Endothelial cell of umbilical vein (primary cell): ENCODE measurements at regions not wholly inside any gene's neighbourhood (a gene's known extent, or its start where the extent isn't known, plus 50 kb on each side); places are given as distances from the start of the nearest gene placed in this dataset.

Experiments
- BruUV-seq: library from RNA; stranded (reverse); fragments of 400-500 nt; replicated peaks from 2 replicates; lab custom pipeline; 2021; lab: Mats Ljungman, UMichigan
- CTCF ChIA-PET: fragments of 300-600, 350-600 bp; sonication (Branson Sonifier 250); formaldehyde crosslinking; loops from one replicate; lab custom pipeline; 2021; ENCODE audit warnings: antibody characterized with exemption, inconsistent platforms; lab: Charles Lee
- POLR2A ChIA-PET: fragments of 300-600, 350-600 bp; sonication (Branson Sonifier 250); formaldehyde crosslinking; loops from one replicate; lab custom pipeline; 2021; ENCODE audit warnings: antibody characterized with exemption, inconsistent platforms; lab: Charles Lee
- DNase-seq: peaks from one replicate; pipeline ENCODE4 v3.0.0-alpha.2; 2011; ENCODE audit warnings: low read depth, low spot score
- FAIRE-seq: peaks from 2 replicates; lab custom pipeline; 2011; peaks lifted over from hg19 to GRCh38; lab: Jason Lieb, UNC
- H2AFZ ChIP-seq: 2 replicates; pipeline ENCODE4 v1.6.0; 2012; ENCODE audit warnings: low read depth, low read length, control low read depth, inconsistent platforms
- H3K27ac ChIP-seq: 2 replicates; pipeline ENCODE4 v1.5.1; 2011; ENCODE audit warnings: low read depth, mild to moderate bottlenecking, control low read depth, low read length, moderate library complexity; ENCODE audit not compliant: insufficient read depth
- H3K27me3 ChIP-seq, 2 experiments: 2 replicates each; pipeline versions ENCODE4 v1.6.0 to v1.6.1; 2011; ENCODE audit warnings: low read length in 2 of 2, mixed read lengths in 1 of 2; ENCODE audit not compliant: control insufficient read depth in 2 of 2, insufficient read depth in 2 of 2
- H3K36me3 ChIP-seq, 2 experiments: 2 replicates in 1 of 2; 3 replicates in 1 of 2; pipeline ENCODE4 v1.5.1; 2011; ENCODE audit warnings: low read length in 2 of 2, mild to moderate bottlenecking in 1 of 2, moderate library complexity in 1 of 2; ENCODE audit not compliant: control insufficient read depth in 2 of 2, insufficient read depth in 2 of 2; ENCODE audit errors: extremely low read depth in 1 of 2
- H3K4me1 ChIP-seq: 3 replicates; pipeline ENCODE4 v1.5.1; 2011; ENCODE audit warnings: mild to moderate bottlenecking, low read length; ENCODE audit not compliant: control insufficient read depth, insufficient read depth; ENCODE audit errors: extremely low read depth
- H3K4me2 ChIP-seq: 2 replicates; pipeline ENCODE4 v1.6.1; 2011; ENCODE audit warnings: low read length, control low read depth, mixed read lengths; ENCODE audit not compliant: insufficient read depth
- H3K4me3 ChIP-seq, 3 experiments: fragments of 200-600 bp in 1 of 3; sonication (generic), shearing (Covaris generic) in 1 of 3; replicated peaks in 1 of 3; 2 replicates each; pipeline ENCODE4 v1.5.1; 2011 to 2016; ENCODE audit warnings: control low read depth in 3 of 3, low read length in 3 of 3, mild to moderate bottlenecking in 2 of 3, inconsistent platforms in 1 of 3, low read depth in 1 of 3, moderate library complexity in 1 of 3; ENCODE audit not compliant: insufficient read depth in 1 of 3
- H3K79me2 ChIP-seq: 2 replicates; pipeline ENCODE4 v1.6.0; 2012; ENCODE audit warnings: low read length, inconsistent platforms; ENCODE audit not compliant: control insufficient read depth, insufficient read depth
- H3K9ac ChIP-seq: replicated peaks from 2 replicates; pipeline ENCODE3; 2011; ENCODE audit warnings: low read length, control low read depth; ENCODE audit not compliant: insufficient read depth; ENCODE audit errors: extremely low read depth
- H3K9me1 ChIP-seq: replicated peaks from 3 replicates; pipeline ENCODE4 v1.6.0; 2011; ENCODE audit warnings: mild to moderate bottlenecking, low read length; ENCODE audit not compliant: control insufficient read depth, insufficient read depth; ENCODE audit errors: extremely low read depth
- H3K9me3 ChIP-seq: replicated peaks from 2 replicates; pipeline ENCODE4 v1.5.1; 2012; ENCODE audit warnings: low read length, inconsistent platforms; ENCODE audit not compliant: control insufficient read depth, insufficient read depth
- H4K20me1 ChIP-seq: replicated peaks from 2 replicates; pipeline ENCODE3; 2011; ENCODE audit warnings: mild to moderate bottlenecking, low read length; ENCODE audit not compliant: control insufficient read depth, insufficient read depth; ENCODE audit errors: extremely low read depth
- CTCF ChIP-seq, 2 donors: IDR thresholded peaks; 1 replicate in 1 of 2; 2 replicates in 1 of 2; pipeline ENCODE4 v1.5.1; 2011; ENCODE audit warnings: low read length in 2 of 2, mild to moderate bottlenecking in 2 of 2, moderate library complexity in 2 of 2, control low read depth in 1 of 2, inconsistent platforms in 1 of 2, low read depth in 1 of 2; ENCODE audit not compliant: insufficient read depth in 1 of 2; ENCODE audit errors: extremely low read depth in 1 of 2
- EZH2 ChIP-seq: IDR thresholded peaks from 2 replicates; pipeline ENCODE4 v1.6.1; 2012; ENCODE audit warnings: borderline replicate concordance, low read depth, mild to moderate bottlenecking, moderate library complexity, low read length, inconsistent platforms; ENCODE audit not compliant: severe bottlenecking
- FOS ChIP-seq: IDR thresholded peaks from 2 replicates; pipeline ENCODE4 v1.6.1; 2011; ENCODE audit warnings: mild to moderate bottlenecking, low read length, moderate library complexity, borderline replicate concordance; ENCODE audit not compliant: insufficient read depth
- GATA2 ChIP-seq: IDR thresholded peaks from 2 replicates; pipeline ENCODE4 v1.7.0; 2011; ENCODE audit warnings: low read depth, mild to moderate bottlenecking, moderate library complexity, mixed read lengths, low read length; ENCODE audit not compliant: insufficient read length, insufficient read depth
- JUN ChIP-seq: IDR thresholded peaks from 2 replicates; pipeline ENCODE4 v1.6.1; 2011; ENCODE audit warnings: borderline replicate concordance, low read depth; ENCODE audit not compliant: insufficient read length, insufficient read depth
- MAX ChIP-seq: IDR thresholded peaks from 2 replicates; pipeline ENCODE4 v1.6.1; 2011; ENCODE audit not compliant: insufficient read depth, insufficient read length
- MYC ChIP-seq: IDR thresholded peaks from one replicate; pipeline ENCODE4 v1.6.1; 2011; ENCODE audit warnings: mild to moderate bottlenecking, low read depth, low read length
- POLR2A ChIP-seq: IDR thresholded peaks from 2 replicates; pipeline ENCODE4 v1.6.1; 2012; ENCODE audit warnings: low read depth, mild to moderate bottlenecking, control low read depth, low read length
- POLR2AphosphoS5 ChIP-seq: IDR thresholded peaks from 2 replicates; pipeline ENCODE4 v1.6.1; 2012; ENCODE audit warnings: low read depth, mild to moderate bottlenecking, control low read depth, low read length, moderate library complexity; ENCODE audit not compliant: insufficient read depth
- dilution Hi-C: fragments of 300-500 bp; cut with MboI; formaldehyde crosslinking; loops from one replicate; pipeline ENCODE4 v1.15.0; 2019; ENCODE audit warnings: low sequenced_read_pairs; ENCODE audit not compliant: extremely low pct_ligation_motif_present
- intact Hi-C: fragments of 100-400 bp; cut with micrococcal nuclease; formaldehyde crosslinking; loops from one replicate; pipeline ENCODE4 v1.10.0; 2022

GRCh38 chr2:41729800-41730364, 317.9 kb upstream of the PKDCC start:
- Histone ChIP-seq H3K27ac (no peak overlapping the region), H3K36me3 (no peaks in the 10 kb centered on the region), H3K9ac (no peak overlapping the region), H3K4me3 (no peak overlapping the region), H3K79me2 (no peaks in the 10 kb centered on the region), H3K9me3 (no peaks in the 10 kb centered on the region), H3K9me1 (no peaks in the 10 kb centered on the region), H4K20me1 (no peaks in the 10 kb centered on the region), H3K4me1 (no peaks in the 10 kb centered on the region), H3K27me3 (no peaks in the 10 kb centered on the region), H2AFZ (no peak overlapping the region), H3K4me2 (no peak overlapping the region)
- DNase-seq, result no peak
- ChIA-PET POLR2A (no interaction called here), CTCF (no interaction called here)
- FAIRE-seq, result no peak
- intact Hi-C loops (no loop called here), dilution Hi-C loops (no loop called here)
- no TSS peak for BruUV-seq
- TF ChIP-seq GATA2 (no peak), MYC (no peak), FOS (no peak), CTCF (IDR thresholded peaks at IDR 0.05; ENCODE audit: extremely low read depth in 1 of 2, insufficient read depth in 1 of 2, low read depth in 1 of 2, low read length in 2 of 2) (no peak), EZH2 (no peak), POLR2A (no peak), JUN (no peak), MAX (no peak), POLR2AphosphoS5 (no peak)
